GM18858 (cell line): ENCODE measurements at regions not wholly inside any gene's neighbourhood (a gene's known extent, or its start where the extent isn't known, plus 50 kb on each side); places are given as distances from the start of the nearest gene placed in this dataset.

Experiments used
- ATAC-seq: cut with Tn5 transposase; IDR thresholded peaks from one replicate; pipeline ENCODE4 v1.9.1; 2021; ENCODE audit not compliant: unreplicated experiment

DNA sequence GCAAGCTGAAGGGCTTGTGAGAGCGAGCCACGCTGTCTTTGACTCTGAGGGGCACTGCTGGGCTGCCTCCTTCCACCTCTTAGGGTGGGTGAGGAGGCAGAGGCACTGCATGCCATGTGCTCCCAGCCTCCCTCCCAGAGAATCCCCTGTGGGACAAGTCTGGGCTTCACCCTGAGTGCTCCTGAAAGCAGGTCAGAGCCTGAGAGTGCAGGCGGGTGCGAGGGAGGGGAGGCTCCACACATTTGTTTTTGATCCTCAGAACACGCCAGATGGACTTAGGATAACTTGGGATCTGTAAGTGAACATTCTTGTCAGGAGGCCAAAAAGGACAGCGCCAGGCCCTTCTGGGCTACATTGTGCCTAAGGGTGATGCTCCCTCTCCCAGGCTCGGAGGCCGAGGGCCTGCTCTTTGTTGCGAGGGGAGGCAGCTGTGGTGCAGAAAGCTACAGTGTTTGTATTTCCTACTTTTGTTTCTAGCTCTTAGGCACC lies 155.4 kb downstream of the TMX1 start:
- no peak for ATAC-seq

DNA sequence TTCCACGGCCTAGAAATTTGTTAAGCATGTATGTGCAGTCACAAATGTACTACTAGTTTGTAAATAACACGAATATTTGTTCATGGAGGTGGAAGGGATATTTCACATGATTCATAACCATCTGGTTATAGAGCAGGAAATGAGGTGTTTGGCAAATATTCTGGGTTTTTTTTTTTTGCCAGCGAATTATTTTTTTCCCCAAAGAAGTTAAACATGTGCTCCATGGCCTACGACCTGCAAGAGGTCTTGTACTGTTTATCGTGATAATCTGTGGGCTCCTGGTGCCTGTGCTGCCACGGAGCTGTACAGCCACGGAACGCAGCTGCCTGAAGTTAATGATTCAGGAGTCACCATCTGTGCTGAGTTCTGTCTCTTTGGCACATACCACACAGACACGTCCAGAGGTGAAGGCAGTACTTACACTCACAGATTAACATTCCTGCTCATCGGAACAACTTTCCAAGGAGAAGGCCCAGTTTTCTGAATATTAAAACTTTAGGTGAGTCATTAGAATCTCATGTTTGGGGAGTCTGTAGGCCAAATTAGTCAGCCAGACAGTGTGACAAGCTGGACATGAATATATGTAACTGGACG lies 156.3 kb downstream of the TMX1 start:
- no peak for ATAC-seq

DNA sequence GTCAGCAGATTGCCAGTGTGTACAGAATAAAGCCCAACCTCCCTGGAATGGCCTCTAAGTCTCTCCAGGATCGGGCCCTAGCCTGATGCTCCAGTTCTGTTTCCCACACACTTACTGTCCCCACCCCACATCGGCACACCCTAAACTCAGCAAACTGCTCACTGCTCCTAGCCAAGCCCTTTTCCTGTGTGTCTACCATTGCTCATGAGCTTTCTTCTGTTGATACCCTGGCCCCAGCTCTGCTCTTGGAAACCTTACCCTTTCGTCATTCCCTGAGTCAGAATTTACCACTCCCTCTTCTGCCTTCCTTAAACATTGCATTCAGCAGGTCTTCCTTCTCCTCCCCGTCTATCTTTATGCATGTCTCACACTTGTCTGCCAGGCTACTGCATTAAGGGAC lies 158.9 kb downstream of the TMX1 start:
- ATAC-seq: no peak

DNA sequence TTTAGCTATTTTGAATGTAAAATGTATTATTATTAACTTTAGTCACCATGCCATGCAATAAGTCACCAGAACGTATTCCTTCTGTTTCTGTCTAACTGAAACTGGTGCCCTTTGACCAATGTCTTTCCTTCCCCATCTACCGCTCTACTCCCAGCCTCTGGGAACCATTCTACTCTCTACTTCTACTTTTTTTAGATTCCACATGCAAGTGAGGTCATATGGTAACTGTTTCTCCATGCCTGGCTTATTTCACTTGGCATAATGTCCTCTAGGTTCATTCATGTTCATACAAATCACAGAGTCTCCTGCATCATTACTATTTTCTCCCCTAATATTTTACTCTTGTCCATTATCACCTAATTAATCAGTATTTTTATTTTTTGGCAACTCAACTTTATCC lies 160.1 kb downstream of the TMX1 start:
- ATAC-seq: no peak

DNA sequence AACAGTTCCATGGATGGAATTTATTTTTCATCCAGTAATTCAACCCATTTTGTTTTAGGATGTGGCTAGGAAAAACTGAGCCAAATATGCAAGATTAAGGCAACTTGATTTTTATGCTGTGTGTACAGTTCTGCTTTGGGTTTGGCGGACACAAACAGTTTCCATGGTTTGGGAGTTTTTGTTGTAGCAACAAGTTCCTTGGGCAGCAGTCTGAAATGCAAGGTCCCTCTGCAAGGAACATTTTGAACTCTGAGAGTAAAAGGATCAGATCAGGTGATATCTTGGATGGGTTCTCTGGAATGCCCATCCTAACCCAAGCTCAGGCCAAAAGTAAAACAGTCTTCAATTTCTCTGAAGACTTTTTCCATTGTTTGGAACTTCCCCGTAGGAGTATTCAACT lies 161.2 kb downstream of the TMX1 start:
- no peak for ATAC-seq

DNA sequence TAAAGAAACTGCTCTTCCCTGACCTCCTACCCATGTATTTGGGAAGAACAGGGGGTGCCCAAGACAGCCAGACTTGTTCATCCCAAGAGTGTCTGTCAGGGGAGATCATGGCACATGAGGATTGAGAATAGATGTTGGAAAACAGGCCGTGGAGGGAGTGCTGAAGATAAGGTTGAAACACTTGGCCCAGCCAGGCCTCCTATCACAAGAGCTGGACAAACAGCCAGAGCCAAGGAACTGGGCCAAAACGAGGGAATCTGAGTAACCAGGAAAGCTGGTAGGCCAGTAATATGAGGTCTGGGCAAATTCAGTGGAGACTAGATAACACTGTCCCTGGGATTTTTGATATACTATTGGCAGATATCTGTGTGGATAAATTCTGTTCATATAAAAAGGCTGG lies 161.7 kb downstream of the TMX1 start:
- no peak for ATAC-seq

DNA sequence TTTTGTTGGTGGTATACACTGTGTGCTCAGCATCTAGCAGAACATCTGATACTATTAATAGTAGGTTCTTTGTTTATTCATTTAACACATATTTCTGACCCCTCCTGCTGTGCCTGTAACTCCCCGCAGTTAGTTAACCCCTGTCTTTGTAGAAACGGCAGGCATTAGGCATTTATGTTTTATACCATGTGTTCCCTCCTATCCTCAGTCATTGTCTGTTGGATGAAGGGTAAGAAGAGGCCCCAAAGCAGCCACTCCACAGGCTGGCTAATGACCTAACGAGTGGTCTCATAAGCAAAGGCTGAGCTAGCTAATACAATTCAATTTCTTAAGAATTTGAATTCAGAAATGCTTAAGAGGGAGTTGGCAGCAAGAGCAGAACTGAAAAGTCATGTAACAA lies 170.8 kb downstream of the TMX1 start:
- no peak for ATAC-seq

DNA sequence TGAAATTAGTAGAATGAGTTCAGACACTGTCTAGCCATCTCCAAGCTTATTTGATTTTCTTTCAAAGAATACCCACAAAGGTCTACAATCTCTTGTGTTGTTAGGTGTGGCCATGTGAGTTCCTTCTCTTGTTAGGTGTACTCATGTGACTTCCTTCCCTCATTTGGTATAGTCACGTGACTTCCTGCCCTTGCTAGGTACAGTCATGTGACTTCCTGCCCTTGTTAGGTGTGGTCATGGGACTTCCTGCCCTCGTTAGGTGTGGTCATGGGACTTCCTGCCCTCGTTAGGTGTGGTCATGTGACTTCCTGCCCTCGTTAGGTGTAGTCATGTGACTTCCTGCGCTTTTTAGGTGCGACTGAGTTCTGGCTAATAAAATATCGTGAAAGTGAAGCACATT lies 179.6 kb downstream of the TMX1 start:
- ATAC-seq: no peak

DNA sequence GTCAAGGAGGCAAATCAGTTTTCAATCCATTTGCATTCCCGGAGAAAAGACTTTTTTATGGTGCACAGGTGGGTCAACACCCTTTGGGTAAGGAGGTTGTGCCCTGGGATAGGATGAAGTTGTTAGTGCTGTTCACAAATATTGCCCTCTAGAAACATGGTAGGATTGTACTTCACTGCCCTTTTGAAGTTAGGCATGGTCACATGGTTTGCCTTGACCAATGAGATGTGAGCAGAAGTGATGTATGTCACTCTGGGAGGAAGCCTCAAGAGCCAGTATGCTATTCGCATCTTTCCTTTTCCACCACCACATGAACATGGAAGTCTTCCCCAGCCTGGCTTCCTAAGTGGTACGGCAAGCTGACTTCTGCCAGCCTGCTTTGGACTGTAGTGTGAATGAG lies 182.7 kb downstream of the TMX1 start:
- no peak for ATAC-seq

DNA sequence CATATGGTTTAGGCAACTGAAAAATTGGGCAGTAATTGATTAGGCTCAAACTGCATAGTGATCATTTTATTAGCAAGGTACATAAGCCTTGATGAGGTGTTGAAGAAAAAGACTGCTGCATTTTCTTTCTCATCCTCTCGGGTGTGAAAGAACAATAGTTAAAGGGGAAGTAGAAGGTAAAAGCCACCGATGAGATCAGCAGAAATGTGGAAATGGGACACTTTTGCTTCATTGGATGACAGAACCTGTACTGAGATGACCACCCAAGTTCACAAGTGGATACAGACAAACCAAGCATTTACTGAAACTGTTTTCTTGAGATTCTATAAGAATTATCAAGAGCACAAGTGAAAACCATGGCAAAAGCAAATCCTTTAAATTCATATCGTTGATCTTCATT lies 184.0 kb downstream of the TMX1 start:
- no peak for ATAC-seq

DNA sequence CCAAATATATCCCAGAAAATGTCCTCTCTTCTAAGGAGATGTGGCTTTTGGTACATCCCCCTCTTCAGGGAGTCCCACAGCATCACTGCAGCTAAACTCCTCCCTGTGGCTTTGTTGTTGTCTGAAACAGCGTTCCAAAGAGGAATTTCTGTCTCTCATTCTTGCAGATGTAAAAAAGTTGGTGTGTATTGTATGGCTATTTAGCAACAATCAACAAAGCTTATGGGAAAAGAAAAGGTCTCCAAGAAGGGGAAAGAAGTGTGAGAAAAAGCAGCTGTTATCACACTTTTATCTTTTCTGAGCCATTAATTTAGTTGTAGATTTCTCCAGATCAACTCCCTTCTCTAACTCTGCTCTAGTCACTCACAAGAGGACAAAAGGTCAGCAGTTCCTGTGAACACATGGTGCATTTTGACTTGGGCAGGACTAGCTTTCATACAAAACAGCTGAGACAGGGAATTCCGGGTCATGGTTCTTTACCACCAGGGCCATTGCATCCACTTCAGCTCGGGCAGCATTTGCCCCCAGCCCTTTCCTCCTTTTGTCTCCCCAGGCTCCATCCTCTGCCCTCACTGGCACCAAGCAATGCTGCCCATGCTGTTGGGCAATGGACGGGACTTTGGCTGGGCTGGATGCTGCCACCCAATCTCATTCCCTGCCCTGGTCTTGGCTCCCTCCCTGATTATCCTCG lies 184.7 kb downstream of the TMX1 start:
- no peak for ATAC-seq

DNA sequence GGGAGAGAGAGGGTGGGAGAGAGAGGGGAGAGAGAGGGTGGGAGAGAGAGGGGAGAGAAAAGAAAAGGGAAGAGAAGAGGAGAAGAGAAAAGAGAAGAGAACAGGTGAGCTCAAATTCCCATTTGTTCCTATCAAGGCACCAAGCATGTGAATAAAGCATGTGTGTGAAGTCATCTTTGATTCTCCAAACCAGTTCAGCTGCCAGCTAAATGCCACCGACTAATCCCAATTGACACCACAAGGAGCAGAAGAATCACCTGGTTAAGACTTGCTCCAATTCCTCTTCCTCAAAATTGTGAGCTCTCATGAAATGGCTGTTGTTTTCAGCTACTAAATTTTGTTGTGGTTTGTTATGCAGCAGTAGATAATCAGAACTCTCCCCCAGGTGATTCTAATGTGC lies 188.9 kb downstream of the TMX1 start:
- no peak for ATAC-seq

DNA sequence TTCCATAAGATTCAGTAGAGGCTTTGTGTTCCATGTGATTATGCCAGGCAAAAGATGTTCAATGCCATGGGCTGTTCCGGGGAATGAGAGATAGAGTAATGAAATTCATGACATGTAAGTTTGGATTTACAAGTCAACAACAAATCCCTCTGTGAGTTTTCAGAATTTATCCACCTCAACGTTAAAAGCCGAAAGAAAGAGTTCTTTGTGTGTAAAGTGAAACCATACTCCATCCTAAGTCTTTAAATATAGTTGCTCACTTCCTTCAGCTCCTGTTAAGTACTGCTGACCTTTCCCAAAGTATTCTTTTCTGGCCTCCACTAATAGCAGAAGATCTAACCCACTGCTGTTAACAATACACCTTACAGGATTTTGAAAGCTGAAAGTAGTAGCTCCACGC lies 190.0 kb downstream of the TMX1 start:
- no peak for ATAC-seq

DNA sequence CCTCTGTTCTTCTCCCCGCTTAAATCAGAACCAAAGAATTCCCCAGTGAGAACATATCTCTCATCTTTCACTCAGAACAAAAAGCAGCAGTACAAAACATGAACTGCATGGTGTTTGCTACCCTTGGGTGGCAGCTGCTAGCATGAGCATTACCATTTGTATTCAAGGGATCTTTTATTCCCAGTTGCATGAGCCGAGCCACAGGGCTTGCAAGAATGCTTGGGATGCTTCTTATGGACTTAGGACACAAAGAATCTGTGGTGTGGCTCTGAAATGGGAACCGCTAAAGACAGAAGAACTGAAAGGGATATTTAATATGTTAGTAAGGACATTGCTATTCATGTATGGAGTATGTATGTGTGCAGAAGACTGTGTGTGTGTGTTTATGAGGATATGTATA lies 190.6 kb downstream of the TMX1 start:
- no peak for ATAC-seq

DNA sequence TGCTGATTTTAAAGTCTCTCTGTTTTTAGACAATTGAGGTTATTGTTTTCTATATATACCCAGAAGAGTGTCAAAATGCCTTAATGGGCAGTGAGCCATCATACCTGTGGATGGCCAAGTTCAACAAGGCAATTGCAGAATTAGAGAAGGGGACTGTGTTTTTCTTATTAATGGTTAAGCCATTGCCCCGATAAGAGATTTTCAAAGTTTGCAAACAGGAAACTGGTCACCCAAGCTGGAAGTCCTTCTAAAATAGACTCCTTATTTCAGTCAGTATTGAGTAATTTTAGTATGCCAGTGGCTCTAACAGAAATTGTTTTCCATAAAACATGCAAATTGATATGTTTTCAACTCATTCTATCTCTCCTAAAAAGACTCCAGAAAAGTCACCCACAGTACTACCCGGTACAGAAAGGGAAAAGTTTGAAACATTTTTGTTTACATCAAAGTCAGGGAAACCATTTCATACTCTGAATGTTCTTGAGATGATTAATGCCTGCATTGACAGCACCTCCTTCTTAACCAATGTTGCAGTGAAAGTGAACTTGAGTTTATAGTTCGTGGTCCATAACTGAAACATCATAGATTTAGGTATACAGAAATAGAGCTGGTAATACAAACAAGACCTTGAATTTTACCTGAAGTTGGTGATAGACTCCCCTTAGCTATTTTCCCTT lies 191.1 kb downstream of the TMX1 start:
- peak; percentile 39 for ATAC-seq

DNA sequence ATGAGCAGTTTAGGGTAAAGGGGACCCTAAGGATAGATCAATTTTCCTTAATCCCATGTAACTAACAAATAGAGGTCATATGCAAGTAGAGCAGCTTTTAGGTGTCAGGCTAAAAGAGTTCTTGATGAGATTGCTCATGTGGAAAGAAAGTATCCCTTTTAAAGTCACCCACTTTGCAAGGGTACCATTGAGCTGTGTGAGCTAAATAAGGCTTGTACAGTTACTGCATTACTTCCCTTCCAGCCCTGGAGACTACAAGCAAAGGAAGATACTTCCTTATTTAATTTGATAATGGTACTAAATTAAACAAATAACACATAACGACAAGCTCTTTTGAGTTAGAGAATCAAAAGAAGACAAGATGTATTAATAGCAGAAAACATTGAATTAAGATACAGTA lies 191.7 kb downstream of the TMX1 start:
- ATAC-seq: no peak

DNA sequence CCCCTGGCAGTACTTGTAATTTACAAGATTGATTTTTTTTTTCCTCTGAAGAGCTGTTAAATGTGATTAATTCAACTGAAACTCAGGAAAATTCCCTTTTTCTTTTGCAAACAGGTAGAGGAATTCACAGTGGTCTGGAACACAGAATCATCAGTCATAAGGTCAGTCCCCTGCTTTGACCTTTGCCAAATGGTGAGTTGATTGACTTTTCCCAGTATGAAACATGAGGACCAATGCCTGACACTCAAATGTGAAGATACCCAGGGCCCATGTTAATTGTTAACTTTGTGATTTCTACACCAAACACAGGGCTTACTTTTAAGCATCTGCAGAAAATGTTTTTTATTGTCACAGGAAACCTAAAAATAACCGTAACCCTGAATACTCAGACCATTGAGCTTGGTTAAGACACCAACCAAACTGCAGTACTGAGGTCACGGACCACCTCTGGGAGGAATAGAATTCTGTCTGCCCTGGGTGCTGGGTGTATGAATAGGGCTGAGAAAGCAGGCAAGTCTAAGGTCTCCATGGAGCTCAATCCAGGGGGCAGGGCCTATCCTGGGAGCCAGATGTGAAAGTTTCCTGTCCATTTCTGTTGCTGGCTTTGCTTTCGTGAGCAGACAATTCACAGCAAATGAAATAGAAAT lies 192.4 kb downstream of the TMX1 start:
- no peak for ATAC-seq

DNA sequence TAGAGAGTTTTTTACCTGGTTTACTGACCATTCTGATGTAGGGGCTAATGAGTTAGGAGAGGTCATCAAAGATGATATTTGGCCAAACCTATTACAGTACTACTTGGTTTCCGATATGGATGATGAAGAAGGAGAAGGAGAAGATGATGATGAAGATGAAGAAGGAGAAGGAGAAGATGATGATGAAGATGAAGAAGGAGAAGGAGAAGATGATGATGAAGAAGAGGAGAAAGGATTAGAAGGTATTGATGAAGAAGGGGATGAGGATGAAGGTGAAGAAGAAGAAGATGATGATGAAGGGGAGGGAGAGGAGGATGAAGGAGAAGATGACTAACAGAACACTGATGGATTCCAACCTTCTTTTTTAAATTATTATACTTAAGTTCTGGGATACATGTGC lies 196.6 kb downstream of the TMX1 start:
- ATAC-seq: no peak

DNA sequence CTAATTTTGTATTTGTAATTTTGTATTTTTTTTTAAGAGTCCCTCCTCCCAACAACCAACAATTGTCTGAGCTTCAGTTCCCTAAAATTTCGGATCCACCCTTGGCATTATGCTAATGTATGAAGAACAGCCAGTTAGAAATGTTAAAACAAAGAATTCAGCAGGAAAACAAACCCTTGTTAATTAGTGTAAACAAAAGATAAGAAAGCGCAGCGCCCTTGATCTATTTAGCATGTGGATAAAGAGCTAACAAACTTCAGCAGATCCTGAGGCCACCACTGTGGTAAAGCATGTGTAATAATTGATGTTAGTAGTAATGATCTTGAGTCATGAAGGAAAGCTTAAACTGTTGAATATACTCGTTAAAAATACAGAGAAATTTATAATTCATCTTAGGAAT lies 199.8 kb downstream of the TMX1 start:
- no peak for ATAC-seq

DNA sequence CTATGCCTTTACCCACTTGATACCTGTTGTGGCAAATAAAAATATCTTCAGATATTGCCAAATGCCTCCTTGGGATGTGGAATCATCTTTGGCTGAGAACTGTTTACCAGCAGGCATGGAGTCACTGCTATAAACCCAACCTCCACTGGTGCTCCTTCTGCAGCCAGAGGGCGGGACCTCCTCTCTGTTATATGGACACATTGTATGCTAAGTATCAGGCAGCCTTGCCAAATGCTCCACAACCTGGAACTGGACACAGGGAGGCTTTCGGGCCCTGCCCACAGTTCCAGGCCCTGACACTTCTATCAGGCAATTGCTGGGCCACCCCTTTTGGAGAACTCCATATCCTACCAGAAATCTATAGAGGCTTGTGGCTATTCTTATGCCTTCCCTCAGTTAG lies 201.0 kb downstream of the TMX1 start:
- ATAC-seq: no peak

DNA sequence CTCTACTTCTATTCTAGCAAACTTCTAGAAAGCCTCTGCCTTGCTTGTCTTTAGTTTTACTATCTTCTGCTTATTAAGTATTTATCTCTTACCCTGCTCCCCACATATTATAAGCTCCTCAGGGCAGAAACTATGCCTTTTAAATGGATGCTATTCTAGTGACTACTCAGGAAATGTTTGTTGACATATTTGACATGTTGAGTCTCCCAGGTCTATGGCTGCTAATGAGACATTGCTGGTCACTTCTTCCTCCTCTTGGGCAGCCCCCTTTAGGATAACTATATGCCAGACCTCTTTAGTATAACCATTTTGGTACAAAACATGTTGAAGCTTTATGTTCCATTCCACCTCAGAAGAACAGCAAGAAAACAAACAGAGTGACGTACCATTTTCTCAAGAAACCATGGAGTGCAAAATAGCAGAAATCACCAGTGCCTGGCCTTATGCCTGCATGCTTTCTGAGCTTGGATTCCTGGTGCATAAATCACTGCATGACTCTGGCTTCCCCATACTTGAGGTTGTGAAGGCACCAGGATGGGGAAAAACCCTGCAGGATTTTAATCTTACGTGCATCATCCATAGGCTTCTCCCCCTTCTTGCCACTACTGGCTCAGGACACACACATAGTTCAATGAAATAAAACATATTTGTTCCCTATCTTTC lies 202.6 kb downstream of the TMX1 start:
- ATAC-seq: no peak
